ENCODE measurements at regions not wholly inside any gene's neighbourhood (a gene's known extent, or its start where the extent isn't known, plus 50 kb on each side); places are given as distances from the start of the nearest gene placed in this dataset.
"Not testable (repeated sequence)": the region's sequence is repeated elsewhere in the genome, so short reads cannot be mapped to it uniquely, and the experiment has no call there.

GRCh38 chr2:129488376-129488775, 491.1 kb upstream of the RAB6C start:
- Histone ChIP-seq H3K4me3 (ENCODE audit: low read length) (no peak overlapping the region), H3K36me3 (ENCODE audit: insufficient read depth, low read depth, low read length) (no peaks in the 10 kb centered on the region), H3K27ac (ENCODE audit: low read length) (no peak overlapping the region), H3K9ac (ENCODE audit: low read depth, low read length) (no peak overlapping the region), H3K27me3 (ENCODE audit: insufficient read depth, low read length) (no peaks in the 10 kb centered on the region), H3K9me3 (ENCODE audit: insufficient read depth, low read depth, low read length) (no peaks in the 10 kb centered on the region), H3K4me1 (ENCODE audit: insufficient read depth, low read length) (no peaks in the 10 kb centered on the region)

DNA sequence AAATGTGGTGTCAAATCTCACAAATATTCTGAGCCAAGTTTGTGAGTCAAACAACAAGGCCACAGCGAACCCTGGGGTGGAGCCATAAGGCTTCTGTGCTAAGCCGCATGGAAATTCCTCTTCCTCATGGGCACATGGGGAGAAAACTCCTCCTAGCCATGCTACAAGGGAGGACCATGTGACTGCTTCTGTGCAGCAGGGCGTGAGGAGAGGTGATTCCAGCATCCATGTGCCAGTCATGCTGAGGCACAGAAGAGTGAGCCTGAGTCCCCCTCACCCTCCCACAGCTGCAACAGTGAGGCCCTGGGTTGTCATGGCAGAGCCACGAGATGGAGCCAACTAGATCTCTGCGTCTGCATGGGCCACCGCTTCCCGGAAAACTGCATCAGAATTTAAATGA, 488.8 kb upstream of the RAB6C start:
- Histone ChIP-seq H3K27me3 (ENCODE audit: insufficient read depth, low read length) (no peaks in the 10 kb centered on the region), H3K4me1 (ENCODE audit: insufficient read depth, low read length) (no peaks in the 10 kb centered on the region), H3K9ac (ENCODE audit: low read depth, low read length) (no peak overlapping the region), H3K36me3 (ENCODE audit: insufficient read depth, low read depth, low read length) (no peaks in the 10 kb centered on the region), H3K9me3 (ENCODE audit: insufficient read depth, low read depth, low read length) (no peaks in the 10 kb centered on the region), H3K4me3 (ENCODE audit: low read length) (no peak overlapping the region), H3K27ac (ENCODE audit: low read length) (no peak overlapping the region)

DNA sequence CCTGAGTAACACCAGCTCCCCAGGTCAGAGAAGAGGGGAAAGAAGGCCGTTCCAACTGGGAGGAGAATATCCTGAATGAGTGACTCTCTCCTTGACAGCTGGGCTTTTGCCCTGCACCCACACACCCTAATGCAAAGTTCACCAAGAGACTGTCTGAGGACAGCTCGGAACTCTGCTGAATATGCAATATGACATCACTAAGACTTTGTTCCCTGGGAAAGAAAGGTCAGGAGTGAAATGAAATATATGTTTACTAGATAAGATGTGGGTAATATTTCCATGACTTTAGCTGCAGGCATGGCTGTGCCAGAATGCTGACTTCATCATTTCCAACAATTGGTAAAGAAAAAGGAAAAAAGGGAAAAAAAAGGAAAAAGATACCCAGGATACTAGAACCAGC, 488.2 kb upstream of the RAB6C start:
- no peaks in the 10 kb centered on the region for H3K9me3 ChIP-seq (ENCODE audit: insufficient read depth, low read depth, low read length)
- no peak overlapping the region for H3K9ac ChIP-seq (ENCODE audit: low read depth, low read length)
- H3K27ac ChIP-seq (ENCODE audit: low read length), result no peak overlapping the region
- H3K27me3 ChIP-seq (ENCODE audit: insufficient read depth, low read length), result no peaks in the 10 kb centered on the region
- H3K4me3 ChIP-seq (ENCODE audit: low read length), result no peak overlapping the region
- H3K36me3 ChIP-seq (ENCODE audit: insufficient read depth, low read depth, low read length), result no peaks in the 10 kb centered on the region
- no peaks in the 10 kb centered on the region for H3K4me1 ChIP-seq (ENCODE audit: insufficient read depth, low read length)

- Histone ChIP-seq H3K9me3 (ENCODE audit: insufficient read depth, low read depth, low read length) (no peaks in the 10 kb centered on the region), H3K4me3 (ENCODE audit: low read length) (no peak overlapping the region), H3K4me1 (ENCODE audit: insufficient read depth, low read length) (no peaks in the 10 kb centered on the region)
Observed at GRCh38 chr2:129492548-129492947, 486.9 kb upstream of the RAB6C start.

GRCh38 chr2:129499747-129500146, 479.7 kb upstream of the RAB6C start:
- no peaks in the 10 kb centered on the region for H3K4me1 ChIP-seq (ENCODE audit: insufficient read depth, low read length)
- H3K9ac ChIP-seq (ENCODE audit: low read depth, low read length), result no peak overlapping the region
- no peaks in the 10 kb centered on the region for H3K27me3 ChIP-seq (ENCODE audit: insufficient read depth, low read length)
- no peaks in the 10 kb centered on the region for H3K9me3 ChIP-seq (ENCODE audit: insufficient read depth, low read depth, low read length)
- no peaks in the 10 kb centered on the region for H3K36me3 ChIP-seq (ENCODE audit: insufficient read depth, low read depth, low read length)
- H3K4me3 ChIP-seq (ENCODE audit: low read length), result no peak overlapping the region
- H3K27ac ChIP-seq (ENCODE audit: low read length), result no peak overlapping the region

More at GRCh38 chr2:129492548-129492947, 486.9 kb upstream of the RAB6C start:
- H3K27ac ChIP-seq (ENCODE audit: low read length), result no peak overlapping the region
- no peak overlapping the region for H3K9ac ChIP-seq (ENCODE audit: low read depth, low read length)
- no peaks in the 10 kb centered on the region for H3K36me3 ChIP-seq (ENCODE audit: insufficient read depth, low read depth, low read length)
- no peaks in the 10 kb centered on the region for H3K27me3 ChIP-seq (ENCODE audit: insufficient read depth, low read length)

DNA sequence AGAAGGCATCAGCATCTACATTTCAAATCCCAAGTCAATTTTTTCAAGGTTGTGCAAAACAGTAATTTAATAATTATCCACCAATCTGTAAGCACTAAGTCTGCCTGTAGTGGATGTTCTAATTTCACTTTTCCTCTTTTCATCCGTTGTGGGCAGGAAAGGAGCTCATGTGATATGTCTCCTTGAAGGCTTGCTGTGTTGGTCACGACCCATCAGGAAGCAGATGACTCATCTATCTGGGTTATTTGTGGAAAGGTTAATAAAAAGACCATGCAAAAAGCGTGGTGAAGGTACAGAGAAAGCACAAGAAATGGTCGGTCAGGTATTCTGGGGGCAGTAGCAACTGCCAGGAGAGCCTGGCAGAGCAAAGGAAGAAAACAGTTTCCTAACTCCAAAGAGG, 476.7 kb upstream of the RAB6C start:
- H3K36me3 ChIP-seq (ENCODE audit: insufficient read depth, low read depth, low read length), result no peaks in the 10 kb centered on the region
- H3K9ac ChIP-seq (ENCODE audit: low read depth, low read length), result no peak overlapping the region
- no peak overlapping the region for H3K27ac ChIP-seq (ENCODE audit: low read length)
- no peaks in the 10 kb centered on the region for H3K4me1 ChIP-seq (ENCODE audit: insufficient read depth, low read length)
- H3K9me3 ChIP-seq (ENCODE audit: insufficient read depth, low read depth, low read length), result no peaks in the 10 kb centered on the region
- no peaks in the 10 kb centered on the region for H3K27me3 ChIP-seq (ENCODE audit: insufficient read depth, low read length)
- H3K4me3 ChIP-seq (ENCODE audit: low read length), result no peak overlapping the region

- H3K9me3 ChIP-seq (ENCODE audit: insufficient read depth, low read depth, low read length), result no peaks in the 10 kb centered on the region
- no peaks in the 10 kb centered on the region for H3K27me3 ChIP-seq (ENCODE audit: insufficient read depth, low read length)
- no peak overlapping the region for H3K27ac ChIP-seq (ENCODE audit: low read length)
- no peaks in the 10 kb centered on the region for H3K4me1 ChIP-seq (ENCODE audit: insufficient read depth, low read length)
- H3K4me3 ChIP-seq (ENCODE audit: low read length), result no peak overlapping the region
- no peaks in the 10 kb centered on the region for H3K36me3 ChIP-seq (ENCODE audit: insufficient read depth, low read depth, low read length)
- H3K9ac ChIP-seq (ENCODE audit: low read depth, low read length), result no peak overlapping the region
Observed at GRCh38 chr2:129504646-129505045, 474.8 kb upstream of the RAB6C start.

DNA sequence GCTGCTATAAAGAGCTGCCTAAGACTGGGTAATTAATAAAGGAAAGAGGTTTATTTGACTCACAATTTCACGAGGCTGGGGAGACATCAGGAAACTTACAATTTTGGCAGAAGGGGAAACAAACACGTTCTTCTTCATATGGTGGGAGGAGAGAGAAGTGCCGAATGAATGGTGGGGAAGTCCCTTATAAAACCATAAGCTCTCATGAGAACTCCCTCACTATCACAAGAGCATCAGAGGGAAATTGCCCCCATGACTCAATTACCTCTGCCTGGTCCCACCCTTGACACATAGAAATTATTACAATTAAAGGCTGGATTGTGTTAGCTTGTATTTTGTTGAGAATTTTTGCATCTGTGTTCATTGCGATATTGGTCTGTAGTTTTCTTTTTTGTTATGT, 460.5 kb upstream of the RAB6C start:
- Histone ChIP-seq H3K27me3 (ENCODE audit: insufficient read depth, low read length) (no peaks in the 10 kb centered on the region), H3K4me1 (ENCODE audit: insufficient read depth, low read length) (no peaks in the 10 kb centered on the region), H3K27ac (ENCODE audit: low read length) (no peak overlapping the region), H3K4me3 (ENCODE audit: low read length) (no peak overlapping the region), H3K9ac (ENCODE audit: low read depth, low read length) (no peak overlapping the region), H3K9me3 (ENCODE audit: insufficient read depth, low read depth, low read length) (peaks cover 17% of the 10 kb centered on the region; the same call in 1 of the 2 replicates), H3K36me3 (ENCODE audit: insufficient read depth, low read depth, low read length) (no peaks in the 10 kb centered on the region)

DNA sequence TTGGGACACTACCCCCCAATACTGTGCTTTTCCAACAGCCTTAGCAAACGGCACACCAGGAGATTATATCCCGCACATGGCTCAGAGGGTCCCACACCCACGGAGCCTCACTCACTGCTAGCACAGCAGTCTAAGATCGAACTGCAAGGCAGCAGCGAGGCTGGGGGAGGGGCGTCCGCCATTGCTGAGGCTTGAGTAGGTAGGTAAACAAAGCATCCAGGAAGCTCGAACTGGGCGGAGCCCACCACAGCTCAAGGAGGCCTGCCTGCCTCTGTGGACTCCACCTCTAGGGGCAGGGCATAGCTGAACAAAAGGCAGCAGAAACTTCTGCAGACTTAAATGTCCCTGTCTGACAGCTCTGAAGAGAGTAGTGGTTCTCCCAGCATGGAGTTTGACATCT, 447.3 kb upstream of the RAB6C start:
- not testable (repeated sequence) for H3K27ac ChIP-seq (ENCODE audit: low read length); H3K27me3 ChIP-seq (ENCODE audit: insufficient read depth, low read length); H3K9ac ChIP-seq (ENCODE audit: low read depth, low read length); H3K36me3 ChIP-seq (ENCODE audit: insufficient read depth, low read depth, low read length); H3K4me1 ChIP-seq (ENCODE audit: insufficient read depth, low read length); H3K4me3 ChIP-seq (ENCODE audit: low read length)
- peaks cover 11% of the 10 kb centered on the region for H3K9me3 ChIP-seq (ENCODE audit: insufficient read depth, low read depth, low read length)

DNA sequence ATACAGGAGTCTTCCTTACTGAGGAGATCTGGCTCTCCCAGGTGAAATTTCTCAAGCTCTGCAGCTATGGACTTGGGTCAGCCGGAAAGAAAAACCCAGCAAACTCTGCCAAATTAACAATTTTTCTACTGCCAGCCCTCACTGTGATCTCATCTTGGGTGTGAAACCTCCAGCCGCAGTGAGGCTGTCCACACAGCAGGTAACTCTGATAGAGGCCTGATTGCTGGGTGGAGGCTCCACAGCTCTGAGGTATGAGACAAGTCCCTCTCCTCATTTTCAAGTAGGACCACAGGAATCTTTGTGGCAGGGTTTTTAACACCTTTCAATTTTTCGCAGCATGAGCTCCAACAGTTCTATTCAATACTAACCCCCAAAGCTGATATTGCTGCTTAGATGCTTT, 430.6 kb upstream of the RAB6C start:
- Histone ChIP-seq H3K36me3 (ENCODE audit: insufficient read depth, low read depth, low read length) (no peaks in the 10 kb centered on the region), H3K27me3 (ENCODE audit: insufficient read depth, low read length) (no peaks in the 10 kb centered on the region), H3K9ac (ENCODE audit: low read depth, low read length) (no peak overlapping the region), H3K4me1 (ENCODE audit: insufficient read depth, low read length) (peaks cover 4% of the 10 kb centered on the region; the same call in 1 of the 2 replicates), H3K9me3 (ENCODE audit: insufficient read depth, low read depth, low read length) (no peaks in the 10 kb centered on the region), H3K27ac (ENCODE audit: low read length) (no peak overlapping the region), H3K4me3 (ENCODE audit: low read length) (no peak overlapping the region)

DNA sequence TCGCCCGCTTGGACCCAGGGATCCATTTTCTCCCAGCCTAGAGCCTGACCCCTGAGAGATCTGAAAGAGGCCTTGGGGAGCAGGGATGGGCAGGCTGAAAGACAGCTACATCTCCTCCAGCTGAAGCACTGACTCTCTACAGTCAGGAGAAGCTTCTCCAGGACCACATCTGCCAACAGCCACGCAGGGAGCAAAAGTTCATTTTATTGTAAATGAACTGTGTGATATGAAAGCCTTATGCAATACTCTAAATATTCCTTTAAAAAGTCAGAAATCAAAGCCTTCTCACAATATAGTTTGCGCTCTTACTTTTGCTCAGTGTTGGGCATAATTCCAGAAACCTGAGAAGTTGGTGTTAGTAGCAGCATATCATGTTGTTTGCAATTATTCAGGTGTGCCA, 428.9 kb upstream of the RAB6C start:
- Histone ChIP-seq H3K4me1 (ENCODE audit: insufficient read depth, low read length) (peaks cover 9% of the 10 kb centered on the region; the same call in 1 of the 2 replicates), H3K27me3 (ENCODE audit: insufficient read depth, low read length) (no peaks in the 10 kb centered on the region), H3K27ac (ENCODE audit: low read length) (no peak overlapping the region), H3K4me3 (ENCODE audit: low read length) (no peak overlapping the region), H3K36me3 (ENCODE audit: insufficient read depth, low read depth, low read length) (no peaks in the 10 kb centered on the region), H3K9me3 (ENCODE audit: insufficient read depth, low read depth, low read length) (no peaks in the 10 kb centered on the region), H3K9ac (ENCODE audit: low read depth, low read length) (no peak overlapping the region)

GRCh38 chr2:129554373-129554772, 425.1 kb upstream of the RAB6C start:
- Histone ChIP-seq H3K4me3 (ENCODE audit: low read length) (no peak overlapping the region), H3K4me1 (ENCODE audit: insufficient read depth, low read length) (peaks cover 6% of the 10 kb centered on the region; the same call in 1 of the 2 replicates), H3K9me3 (ENCODE audit: insufficient read depth, low read depth, low read length) (no peaks in the 10 kb centered on the region), H3K27ac (ENCODE audit: low read length) (no peak overlapping the region), H3K27me3 (ENCODE audit: insufficient read depth, low read length) (no peaks in the 10 kb centered on the region), H3K9ac (ENCODE audit: low read depth, low read length) (no peak overlapping the region), H3K36me3 (ENCODE audit: insufficient read depth, low read depth, low read length) (no peaks in the 10 kb centered on the region)

GRCh38 chr2:129559101-129559500, 420.4 kb upstream of the RAB6C start:
- H3K27me3 ChIP-seq (ENCODE audit: insufficient read depth, low read length), result no peaks in the 10 kb centered on the region
- no peaks in the 10 kb centered on the region for H3K9me3 ChIP-seq (ENCODE audit: insufficient read depth, low read depth, low read length)
- no peaks in the 10 kb centered on the region for H3K36me3 ChIP-seq (ENCODE audit: insufficient read depth, low read depth, low read length)
- H3K27ac ChIP-seq (ENCODE audit: low read length), result no peak overlapping the region
- H3K4me1 ChIP-seq (ENCODE audit: insufficient read depth, low read length), result peaks cover 6% of the 10 kb centered on the region; the same call in 1 of the 2 replicates
- H3K4me3 ChIP-seq (ENCODE audit: low read length), result no peak overlapping the region
- H3K9ac ChIP-seq (ENCODE audit: low read depth, low read length), result no peak overlapping the region
